ENCODE measurements at regions not wholly inside any gene's neighbourhood (a gene's known extent, or its start where the extent isn't known, plus 50 kb on each side); places are given as distances from the start of the nearest gene placed in this dataset.

- Histone ChIP-seq H3K36me3 (ENCODE audit: control insufficient read depth, insufficient read depth, low read length) (no peaks in the 10 kb centered on the region), H4K20me1 (ENCODE audit: control insufficient read depth, extremely low read depth, insufficient read depth, low read length) (no peaks in the 10 kb centered on the region), H3K9ac (ENCODE audit: insufficient read depth, low read length) (no peak overlapping the region), H3K79me2 (ENCODE audit: control insufficient read depth, insufficient read depth, low read length) (no peaks in the 10 kb centered on the region), H3K4me2 (ENCODE audit: extremely low read depth, insufficient read depth, low read length) (no peak overlapping the region), H2AFZ (ENCODE audit: low read length) (no peak overlapping the region), H3K4me3 (replicated peaks in 1 of 4; ENCODE audit: control extremely low read depth in 1 of 4, insufficient read depth in 1 of 4, low read depth in 3 of 4, low read length in 4 of 4) (no peak overlapping the region), H3K27ac (ENCODE audit: insufficient read depth, low read length) (no peak overlapping the region), H3K27me3 (ENCODE audit: control insufficient read depth, insufficient read depth, low read length) (no peaks in the 10 kb centered on the region), H3K4me1 (ENCODE audit: control insufficient read depth, extremely low read depth, insufficient read depth, low read length) (no peaks in the 10 kb centered on the region), H3K9me3 (ENCODE audit: control insufficient read depth, insufficient read depth, low read depth, low read length) (no peaks in the 10 kb centered on the region)
- DNase-seq (ENCODE audit: low read depth in 2 of 2) = no peak
- no peak for TF ChIP-seq CTCF (conservative IDR thresholded peaks at IDR 0.05 in 1 of 2, IDR thresholded peaks at IDR 0.05 in 1 of 2; ENCODE audit: low read depth in 1 of 2, low read length in 2 of 2)
- TF ChIP-seq EZH2 (IDR thresholded peaks at IDR 0.05; ENCODE audit: low read length, missing control alignments) = no peak
Observed at GRCh38 chr7:36054637-36055036, 98.4 kb upstream of the EEPD1 start.

- Histone ChIP-seq H3K4me1 (ENCODE audit: control insufficient read depth, extremely low read depth, insufficient read depth, low read length) (no peaks in the 10 kb centered on the region), H2AFZ (ENCODE audit: low read length) (no peak overlapping the region)
- TF ChIP-seq CTCF (conservative IDR thresholded peaks at IDR 0.05 in 1 of 2, IDR thresholded peaks at IDR 0.05 in 1 of 2; ENCODE audit: low read depth in 1 of 2, low read length in 2 of 2) (no peak), EZH2 (IDR thresholded peaks at IDR 0.05; ENCODE audit: low read length, missing control alignments) (no peak)
Observed at GRCh38 chr7:36055207-36055606, 97.8 kb upstream of the EEPD1 start.

GRCh38 chr7:36057323-36057722, 95.7 kb upstream of the EEPD1 start:
- no peak for TF ChIP-seq EZH2 (IDR thresholded peaks at IDR 0.05; ENCODE audit: low read length, missing control alignments)
- TF ChIP-seq CTCF (conservative IDR thresholded peaks at IDR 0.05 in 1 of 2, IDR thresholded peaks at IDR 0.05 in 1 of 2; ENCODE audit: low read depth in 1 of 2, low read length in 2 of 2) = no peak
- no peaks in the 10 kb centered on the region for H3K27me3 ChIP-seq (ENCODE audit: control insufficient read depth, insufficient read depth, low read length)
- H3K4me3 ChIP-seq (replicated peaks in 1 of 4; ENCODE audit: control extremely low read depth in 1 of 4, insufficient read depth in 1 of 4, low read depth in 3 of 4, low read length in 4 of 4) = no peak overlapping the region
- DNase-seq (ENCODE audit: low read depth in 2 of 2) = no peak
- H3K36me3 ChIP-seq (ENCODE audit: control insufficient read depth, insufficient read depth, low read length) = no peaks in the 10 kb centered on the region
- H3K27ac ChIP-seq (ENCODE audit: insufficient read depth, low read length) = no peak overlapping the region
- H2AFZ ChIP-seq (ENCODE audit: low read length) = no peak overlapping the region
- no peaks in the 10 kb centered on the region for H3K4me1 ChIP-seq (ENCODE audit: control insufficient read depth, extremely low read depth, insufficient read depth, low read length)
- no peak overlapping the region for H3K4me2 ChIP-seq (ENCODE audit: extremely low read depth, insufficient read depth, low read length)
- no peaks in the 10 kb centered on the region for H4K20me1 ChIP-seq (ENCODE audit: control insufficient read depth, extremely low read depth, insufficient read depth, low read length)
- H3K9me3 ChIP-seq (ENCODE audit: control insufficient read depth, insufficient read depth, low read depth, low read length) = no peaks in the 10 kb centered on the region
- H3K9ac ChIP-seq (ENCODE audit: insufficient read depth, low read length) = no peak overlapping the region
- no peaks in the 10 kb centered on the region for H3K79me2 ChIP-seq (ENCODE audit: control insufficient read depth, insufficient read depth, low read length)

More at GRCh38 chr7:36055207-36055606, 97.8 kb upstream of the EEPD1 start:
- Histone ChIP-seq H3K79me2 (ENCODE audit: control insufficient read depth, insufficient read depth, low read length) (no peaks in the 10 kb centered on the region), H3K36me3 (ENCODE audit: control insufficient read depth, insufficient read depth, low read length) (no peaks in the 10 kb centered on the region), H3K27ac (ENCODE audit: insufficient read depth, low read length) (no peak overlapping the region), H3K9ac (ENCODE audit: insufficient read depth, low read length) (no peak overlapping the region), H4K20me1 (ENCODE audit: control insufficient read depth, extremely low read depth, insufficient read depth, low read length) (no peaks in the 10 kb centered on the region), H3K4me2 (ENCODE audit: extremely low read depth, insufficient read depth, low read length) (no peak overlapping the region), H3K4me3 (replicated peaks in 1 of 4; ENCODE audit: control extremely low read depth in 1 of 4, insufficient read depth in 1 of 4, low read depth in 3 of 4, low read length in 4 of 4) (no peak overlapping the region), H3K27me3 (ENCODE audit: control insufficient read depth, insufficient read depth, low read length) (no peaks in the 10 kb centered on the region), H3K9me3 (ENCODE audit: control insufficient read depth, insufficient read depth, low read depth, low read length) (no peaks in the 10 kb centered on the region)
- DNase-seq (ENCODE audit: low read depth in 2 of 2) = no peak
